NCI-H1417 (cell line): ENCODE measurements at regions not wholly inside any gene's neighbourhood (a gene's known extent, or its start where the extent isn't known, plus 50 kb on each side); places are given as distances from the start of the nearest gene placed in this dataset.
"Not testable (repeated sequence)": the region's sequence is repeated elsewhere in the genome, so short reads cannot be mapped to it uniquely, and the experiment has no call there.

ENCODE experiments used
- DNase-seq, 3 experiments: peaks; one replicate each; lab custom pipeline; 2025; lab: John Stamatoyannopoulos, UW

GRCh38 chr7:131935180-131935579 is 378.8 kb upstream of the PODXL start:
- DNase-seq: no peak

GRCh38 chr7:131934452-131934851 is 378.0 kb upstream of the PODXL start:
- DNase-seq: peak in 1 of 3 experiments; percentile 18

DNA sequence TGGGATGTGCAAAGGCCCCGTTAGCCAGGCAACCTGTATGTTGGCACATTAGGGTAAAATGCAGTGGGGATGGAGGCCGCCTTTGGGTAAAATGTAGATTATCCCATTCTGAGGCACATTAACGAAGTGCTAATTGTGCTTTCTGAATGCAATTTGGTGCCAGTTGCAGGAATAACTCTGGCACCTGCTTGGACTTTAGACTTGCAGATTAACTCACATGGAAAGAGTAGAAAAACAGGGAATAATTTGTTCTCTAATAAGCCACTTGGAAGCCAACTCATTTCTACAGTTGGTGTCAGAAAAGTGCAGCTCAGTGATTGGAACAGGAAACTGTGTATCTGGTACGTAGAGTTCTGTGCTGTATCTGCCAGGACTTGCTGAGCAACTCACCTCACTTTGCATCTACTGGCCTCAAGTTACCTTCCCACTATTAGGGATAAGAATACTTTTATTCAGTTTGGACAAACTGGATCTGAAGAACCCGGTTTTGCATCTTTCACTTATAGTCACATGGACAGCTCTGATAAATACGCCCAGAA is 377.4 kb upstream of the PODXL start:
- no peak for DNase-seq

DNA sequence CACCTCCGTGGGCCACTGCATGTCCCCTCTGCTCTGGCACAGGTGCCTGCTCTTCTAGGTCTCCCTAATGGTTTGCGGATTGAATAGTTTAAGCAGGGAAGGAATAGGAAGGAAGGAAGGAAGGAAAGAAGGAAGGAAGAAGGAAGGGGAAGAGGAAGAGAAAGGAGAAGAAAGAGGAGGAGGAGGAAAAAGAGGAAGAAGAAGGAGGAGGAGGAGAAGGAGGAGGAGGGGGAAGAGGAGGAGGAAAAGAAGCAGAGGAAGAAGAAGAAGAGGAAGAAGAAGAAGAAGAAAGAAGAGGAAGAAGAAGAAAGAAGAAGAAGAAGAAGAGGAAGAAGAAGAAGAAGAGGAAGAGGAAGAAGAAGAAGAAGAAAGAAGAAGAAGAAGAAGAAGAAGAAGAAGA is 376.8 kb upstream of the PODXL start:
- DNase-seq: not testable (repeated sequence)

GRCh38 chr7:131932271-131932670 is 375.8 kb upstream of the PODXL start:
- DNase-seq: no peak

DNA sequence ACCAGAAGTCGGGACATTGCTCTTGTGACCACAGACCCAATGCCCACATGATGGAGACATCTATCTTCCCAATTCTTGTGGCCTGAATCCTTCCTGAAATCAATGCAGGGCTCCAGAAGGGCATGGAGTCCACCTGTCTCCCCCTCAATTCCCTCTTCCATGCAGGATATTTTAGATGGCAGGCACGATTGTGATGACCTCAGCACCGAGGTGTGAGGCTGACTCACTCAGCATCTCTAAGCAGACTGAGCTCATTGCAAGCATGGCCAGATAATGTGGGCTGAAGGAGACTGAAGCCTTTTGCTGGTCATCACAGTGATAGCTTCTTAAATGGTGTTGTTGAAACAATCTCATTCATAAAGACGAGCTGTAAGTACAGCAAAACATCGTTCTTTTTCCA is 374.9 kb upstream of the PODXL start:
- no peak for DNase-seq

DNA sequence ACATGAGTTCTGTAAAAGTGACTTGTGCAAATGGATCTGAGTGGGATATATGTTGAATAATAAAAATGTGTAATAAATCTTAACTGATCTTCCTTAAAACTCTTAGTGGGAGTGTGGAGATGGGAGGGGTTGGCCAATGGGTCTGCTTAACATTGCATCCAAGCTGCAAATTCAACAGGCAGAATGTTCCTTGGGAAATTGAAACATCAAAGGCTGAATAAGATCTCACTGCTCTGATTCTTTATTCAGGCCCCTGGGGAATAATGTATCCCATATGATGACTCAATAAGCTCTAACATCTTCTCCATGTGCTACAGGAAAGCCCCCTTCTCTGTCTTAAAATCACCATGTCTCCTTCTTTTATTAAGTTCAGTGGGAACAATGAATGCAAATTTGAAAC is 373.2 kb upstream of the PODXL start:
- DNase-seq: no peak

DNA sequence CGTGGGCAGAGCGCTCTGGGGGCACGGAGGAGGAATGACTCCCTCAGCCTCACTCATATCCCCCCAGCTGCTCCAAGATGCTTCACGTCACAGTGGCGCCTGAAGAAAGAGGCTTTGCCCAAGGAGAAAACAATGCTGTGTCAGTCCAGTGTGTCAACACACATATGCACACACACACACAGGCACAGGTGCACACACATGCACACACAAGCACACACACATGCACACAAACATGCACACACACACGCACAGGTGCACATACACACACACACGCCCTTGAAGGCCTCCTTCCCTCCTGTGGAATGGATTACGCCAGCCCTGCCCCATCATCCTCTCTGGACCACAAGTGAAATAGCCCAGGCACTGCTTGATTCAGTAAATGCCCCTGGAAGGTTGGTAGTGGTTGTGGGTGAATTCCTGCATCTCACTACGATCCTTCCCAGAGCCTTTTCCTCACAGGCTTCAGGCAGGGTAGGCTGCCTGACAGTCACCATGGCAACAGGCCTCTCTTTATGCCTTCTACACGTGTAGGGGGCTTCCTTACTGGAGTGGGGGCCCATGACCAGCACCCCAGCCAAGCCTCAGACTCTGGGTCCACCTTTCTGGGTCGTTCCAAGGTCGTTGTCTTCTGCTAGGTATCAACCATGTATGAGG is 371.5 kb upstream of the PODXL start:
- DNase-seq: no peak

DNA sequence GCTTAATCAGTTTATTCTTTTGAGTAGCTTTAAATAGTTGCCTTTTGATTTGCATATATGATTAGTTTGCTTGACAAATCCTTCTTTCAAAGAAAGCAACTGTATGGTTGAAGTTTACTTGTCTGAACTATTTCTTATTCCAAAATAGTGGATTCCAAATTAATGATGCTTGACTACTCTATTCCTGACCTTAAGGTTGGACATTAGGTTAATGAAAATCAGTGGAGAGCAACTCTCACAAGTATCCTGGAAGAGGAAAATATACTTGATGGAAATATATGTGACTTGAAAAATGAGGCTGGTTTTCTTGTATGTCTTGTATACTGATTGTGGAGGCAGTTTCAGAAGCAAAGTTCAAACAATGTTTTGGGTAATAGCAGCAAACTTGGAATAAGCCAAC is 369.2 kb upstream of the PODXL start:
- no peak for DNase-seq

- DNase-seq: no peak
Observed at GRCh38 chr7:131924857-131925256, 368.4 kb upstream of the PODXL start.

DNA sequence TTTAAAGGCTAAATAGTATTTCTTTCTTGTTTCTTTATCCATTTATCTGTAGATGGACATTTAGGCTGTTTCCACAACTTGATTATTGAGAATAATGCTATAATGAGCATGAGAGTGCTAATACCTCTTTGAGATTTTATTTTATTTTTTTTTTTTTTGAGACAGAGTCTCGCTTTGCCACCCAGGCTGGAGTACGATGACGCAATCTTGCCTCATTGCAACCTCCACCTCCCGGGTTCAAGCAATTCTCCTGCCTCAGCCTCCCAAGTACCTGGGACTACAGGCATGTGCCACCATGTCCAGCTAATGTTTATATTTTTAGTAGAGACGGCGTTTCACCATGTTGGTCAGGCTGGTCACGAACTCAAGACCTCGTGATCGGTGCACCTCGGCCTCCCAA is 366.5 kb upstream of the PODXL start:
- DNase-seq: not testable (repeated sequence)

GRCh38 chr7:131921016-131921415 is 364.6 kb upstream of the PODXL start:
- DNase-seq: no peak

DNA sequence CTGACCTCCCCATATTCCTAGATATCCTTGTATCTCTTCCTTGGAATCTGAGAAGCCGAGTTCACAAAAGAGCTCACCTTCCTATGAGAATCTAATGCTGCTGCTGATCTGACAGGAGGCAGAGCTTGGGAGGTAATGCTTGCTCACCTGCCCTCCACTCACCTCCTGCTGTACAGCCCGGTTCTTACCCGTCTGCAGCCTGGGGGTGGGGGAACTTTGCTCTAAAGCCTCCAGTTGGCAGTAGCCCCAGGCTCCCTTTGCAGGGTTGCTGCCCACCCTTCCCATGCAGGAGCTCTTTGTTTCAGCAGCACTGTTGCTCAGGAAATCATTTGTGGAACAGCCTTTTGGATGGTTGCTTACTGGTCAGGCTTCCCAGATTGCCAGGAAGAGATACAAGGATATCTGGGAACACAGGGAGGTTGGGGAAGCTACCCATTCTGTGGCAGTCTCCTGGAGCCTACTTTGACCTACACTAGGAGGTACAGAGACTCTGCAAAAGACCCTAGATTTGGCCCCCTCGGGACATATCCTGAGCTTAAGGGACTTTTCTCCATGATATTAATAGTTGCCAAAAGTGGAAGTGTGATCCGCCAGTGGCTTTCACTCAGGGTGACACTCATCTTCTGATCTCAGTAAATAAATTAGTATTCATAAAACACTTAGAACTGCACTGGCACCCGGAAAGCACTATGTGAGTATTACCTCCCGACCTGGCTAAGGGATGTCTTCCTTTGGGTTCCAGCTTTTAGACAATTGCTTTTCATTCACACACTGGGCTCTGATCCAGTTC is 363.7 kb upstream of the PODXL start:
- DNase-seq: no peak

- no peak for DNase-seq
Observed at GRCh38 chr7:131911112-131911511, 354.7 kb upstream of the PODXL start.

- no peak for DNase-seq
Observed at GRCh38 chr7:131909151-131909768, 352.8 kb upstream of the PODXL start.

- DNase-seq: no peak
Observed at GRCh38 chr7:131908714-131909113, 352.3 kb upstream of the PODXL start.

DNA sequence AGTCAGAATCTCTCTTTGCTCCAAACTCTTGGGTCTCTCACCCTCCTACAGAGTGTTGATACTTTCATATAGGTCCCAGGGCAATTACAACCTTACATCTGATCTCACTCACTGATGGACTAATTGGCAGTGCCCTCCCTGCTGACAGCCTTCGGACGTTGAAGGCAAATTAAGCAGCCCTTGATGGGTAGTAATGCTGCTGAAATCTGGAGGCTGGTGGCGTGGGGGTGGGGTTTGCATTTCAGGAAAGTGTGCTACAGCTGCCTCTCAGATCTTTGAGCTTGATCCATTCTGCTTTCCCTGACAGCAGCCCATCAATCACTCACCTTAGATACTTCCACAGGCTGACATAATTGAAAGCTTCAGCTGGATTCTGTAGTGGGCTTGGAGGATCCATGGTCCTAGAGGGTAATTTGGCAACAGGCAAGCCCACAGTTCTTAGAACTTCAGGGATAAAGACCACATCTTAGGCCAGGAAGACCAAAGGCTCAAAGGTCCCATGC is 349.1 kb upstream of the PODXL start:
- peak in 2 of 3 experiments; percentile 13 to 73 for DNase-seq

- DNase-seq: peak in 1 of 3 experiments; percentile 48
Observed at GRCh38 chr7:131904760-131905327, 348.4 kb upstream of the PODXL start.

GRCh38 chr7:131903315-131903714 is 346.9 kb upstream of the PODXL start:
- no peak for DNase-seq

DNA sequence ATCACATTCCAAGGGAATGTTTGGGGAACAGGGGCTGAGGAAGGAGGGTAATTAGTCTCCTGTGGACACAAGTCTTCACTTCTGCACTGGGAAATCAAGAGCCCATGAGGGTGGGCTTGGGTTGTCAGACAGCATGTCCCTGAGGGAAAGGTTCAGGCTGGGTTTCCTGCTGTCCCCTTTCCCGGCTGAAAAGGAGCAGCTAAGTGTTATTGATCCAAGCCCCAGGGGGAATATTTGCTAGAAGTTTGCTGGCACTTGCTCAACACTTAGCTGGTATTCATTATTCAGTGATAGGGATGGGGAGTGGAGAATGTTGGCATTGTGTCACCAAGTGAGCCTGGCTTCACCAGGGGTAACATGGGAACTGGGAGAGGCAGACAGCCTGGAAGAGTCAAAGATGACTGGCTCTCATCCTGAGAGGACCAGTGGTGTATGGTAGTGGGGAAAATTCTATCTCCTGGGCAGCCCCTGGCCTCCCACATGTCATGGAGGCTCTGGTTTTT is 344.4 kb upstream of the PODXL start:
- no peak for DNase-seq

DNA sequence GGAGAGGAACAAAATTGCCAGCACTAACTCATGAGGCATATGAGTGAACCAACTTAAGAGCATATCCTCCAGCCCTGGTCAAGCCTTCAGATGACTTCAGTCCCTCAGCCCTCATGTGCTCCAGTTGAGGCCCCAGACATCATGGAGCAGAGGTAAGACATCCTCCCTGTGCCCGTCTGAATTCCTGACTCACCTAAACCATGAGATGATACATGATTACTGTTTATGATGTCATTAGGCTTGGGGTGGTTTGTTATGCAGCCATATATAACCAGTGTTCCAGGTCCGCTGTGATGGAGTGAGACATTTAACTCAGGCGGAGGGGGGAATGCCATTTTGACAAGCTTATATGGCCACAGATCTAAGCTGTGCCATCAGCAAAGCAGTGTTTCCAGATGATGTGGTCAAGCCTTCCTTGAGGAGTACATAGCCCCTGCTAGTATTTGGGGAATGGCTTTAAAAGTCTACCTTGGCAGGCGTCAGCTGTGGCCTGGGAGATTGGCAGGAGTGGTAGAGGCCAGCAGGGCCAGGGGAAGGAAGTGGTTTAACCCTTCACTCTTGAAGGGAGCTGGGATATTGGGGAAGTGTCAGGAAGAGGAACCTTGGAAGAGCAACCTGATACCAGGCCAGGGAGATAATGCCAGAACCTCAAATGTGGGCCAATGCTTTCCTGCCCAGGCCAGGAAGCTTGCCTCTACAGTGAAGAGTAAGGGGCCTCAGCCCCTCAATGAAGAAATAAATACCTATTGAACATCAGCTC is 343.0 kb upstream of the PODXL start:
- DNase-seq: no peak
